Neural crest cell (in vitro differentiated cells): ENCODE measurements at regions not wholly inside any gene's neighbourhood (a gene's known extent, or its start where the extent isn't known, plus 50 kb on each side); places are given as distances from the start of the nearest gene placed in this dataset.

ENCODE experiments used
- DNase-seq: peaks from one replicate; pipeline ENCODE4 v3.0.0; 2021; ENCODE audit warnings: low read depth, mixed read lengths, low spot score
- H3K27ac Mint-ChIP-seq: one replicate; pipeline ENCODE4 v1.8.0; 2021; ENCODE audit warnings: mild to moderate bottlenecking, mixed read lengths; ENCODE audit not compliant: unreplicated experiment
- H3K27me3 Mint-ChIP-seq: 2 replicates; pipeline ENCODE4 v1.8.0; 2021; ENCODE audit warnings: low read depth, mild to moderate bottlenecking, mixed read lengths
- H3K36me3 Mint-ChIP-seq: 2 replicates; pipeline ENCODE4 v1.8.0; 2021; ENCODE audit warnings: low read depth, mild to moderate bottlenecking, mixed read lengths
- H3K4me1 Mint-ChIP-seq: 2 replicates; pipeline ENCODE4 v1.8.0; 2021; ENCODE audit warnings: mixed read lengths
- H3K4me3 Mint-ChIP-seq: one replicate; pipeline ENCODE4 v1.8.0; 2021; ENCODE audit warnings: mild to moderate bottlenecking, mixed read lengths
- H3K9me3 Mint-ChIP-seq: 2 replicates; pipeline ENCODE4 v1.8.0; 2021; ENCODE audit warnings: mixed read lengths
- CTCF ChIP-seq: fragments of 200-600 bp; sonication (generic); conservative IDR thresholded peaks from 2 replicates; pipeline ENCODE4 v1.5.0; 2021; ENCODE audit warnings: antibody characterized with exemption, mild to moderate bottlenecking

- Mint-ChIP-seq H3K27ac (no peak overlapping the region), H3K27me3 (no peaks in the 10 kb centered on the region), H3K4me3 (no peak overlapping the region), H3K4me1 (peaks cover 4% of the 10 kb centered on the region), H3K36me3 (no peaks in the 10 kb centered on the region), H3K9me3 (no peaks in the 10 kb centered on the region)
- no peak for TF ChIP-seq CTCF
- no peak for DNase-seq
Observed at GRCh38 chr18:68342039-68342659, 372.8 kb downstream of the TMX3 start.

GRCh38 chr18:68340606-68341005, 374.3 kb downstream of the TMX3 start:
- Mint-ChIP-seq H3K4me3 (no peak overlapping the region), H3K4me1 (peaks cover 4% of the 10 kb centered on the region), H3K27ac (no peak overlapping the region), H3K9me3 (peaks cover 1% of the 10 kb centered on the region), H3K27me3 (no peaks in the 10 kb centered on the region), H3K36me3 (no peaks in the 10 kb centered on the region)
- TF ChIP-seq CTCF = no peak
- DNase-seq = no peak

GRCh38 chr18:68330658-68331057, 384.2 kb downstream of the TMX3 start:
- peaks cover 3% of the 10 kb centered on the region for H3K9me3 Mint-ChIP-seq
- no peak overlapping the region for H3K4me3 Mint-ChIP-seq
- H3K27me3 Mint-ChIP-seq = no peaks in the 10 kb centered on the region
- TF ChIP-seq CTCF = peak; percentile 37
- no peaks in the 10 kb centered on the region for H3K36me3 Mint-ChIP-seq
- no peaks in the 10 kb centered on the region for H3K4me1 Mint-ChIP-seq
- no peak for DNase-seq
- no peak overlapping the region for H3K27ac Mint-ChIP-seq

GRCh38 chr18:68323921-68324320, 391.0 kb downstream of the TMX3 start:
- DNase-seq = no peak
- no peaks in the 10 kb centered on the region for H3K4me1 Mint-ChIP-seq
- TF ChIP-seq CTCF = no peak
- no peak overlapping the region for H3K27ac Mint-ChIP-seq
- no peaks in the 10 kb centered on the region for H3K27me3 Mint-ChIP-seq
- H3K9me3 Mint-ChIP-seq = no peaks in the 10 kb centered on the region
- no peak overlapping the region for H3K4me3 Mint-ChIP-seq
- H3K36me3 Mint-ChIP-seq = no peaks in the 10 kb centered on the region

- peak overlapping the region; percentile 22 for H3K27ac Mint-ChIP-seq
- no peaks in the 10 kb centered on the region for H3K27me3 Mint-ChIP-seq
- no peaks in the 10 kb centered on the region for H3K36me3 Mint-ChIP-seq
- H3K4me3 Mint-ChIP-seq = no peak overlapping the region
- no peak for DNase-seq
- H3K4me1 Mint-ChIP-seq = peaks cover 11% of the 10 kb centered on the region
- no peak for TF ChIP-seq CTCF
- no peaks in the 10 kb centered on the region for H3K9me3 Mint-ChIP-seq
Observed at GRCh38 chr18:68316636-68317035, 398.3 kb downstream of the TMX3 start.
